ENCODE measurements at regions not wholly inside any gene's neighbourhood (a gene's known extent, or its start where the extent isn't known, plus 50 kb on each side); places are given as distances from the start of the nearest gene placed in this dataset.

DNA sequence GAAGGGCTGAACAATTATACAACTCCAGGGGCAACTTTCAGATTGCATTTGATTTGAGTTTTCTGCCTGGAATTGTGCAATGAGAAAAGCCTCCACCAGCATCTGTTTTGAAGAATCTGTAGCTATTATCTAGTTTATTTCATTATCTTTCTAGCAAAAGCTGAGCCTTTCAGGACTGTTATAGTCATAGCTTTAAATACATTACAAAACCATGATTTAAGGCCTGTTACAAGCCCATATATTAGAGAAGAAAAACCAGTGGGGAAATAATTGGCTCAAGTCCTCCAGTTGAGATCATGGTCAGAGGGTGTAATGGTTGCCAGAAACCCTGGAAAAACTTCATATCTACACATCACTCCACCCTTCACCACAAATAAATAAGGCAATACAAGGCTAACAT is 676.2 kb downstream of the HDGFL1 start:
- Histone ChIP-seq H2AFZ (no peak overlapping the region), H3K9me3 (ENCODE audit: insufficient read depth, low read depth) (peaks cover 8% of the 10 kb centered on the region; the same call in 1 of the 2 replicates), H3K4me2 (no peak overlapping the region), H3K36me3 (ENCODE audit: low read depth) (no peaks in the 10 kb centered on the region), H3K27me3 (ENCODE audit: insufficient read depth, low read depth) (no peaks in the 10 kb centered on the region), H4K20me1 (ENCODE audit: insufficient read depth) (no peaks in the 10 kb centered on the region), H3K4me3 (no peak overlapping the region), H3F3A (ENCODE audit: insufficient read depth, low read depth) (no peaks in the 10 kb centered on the region), H3K4me1 (replicated peaks; ENCODE audit: insufficient read depth) (no peaks in the 10 kb centered on the region), H3K27ac (no peak overlapping the region), H3K79me2 (ENCODE audit: low read depth) (no peaks in the 10 kb centered on the region), H3K9me2 (ENCODE audit: insufficient read depth) (no peaks in the 10 kb centered on the region)
- intact Hi-C loops (cut with micrococcal nuclease; ENCODE audit: unreplicated experiment): no loop called here
- ChIA-PET POLR2A (ENCODE audit: unreplicated experiment) (no interaction called here), CTCF (no interaction called here)
- no peak for TF ChIP-seq EZH2 (IDR thresholded peaks at IDR 0.05; ENCODE audit: low read depth)
- TF ChIP-seq, protein P1, sequence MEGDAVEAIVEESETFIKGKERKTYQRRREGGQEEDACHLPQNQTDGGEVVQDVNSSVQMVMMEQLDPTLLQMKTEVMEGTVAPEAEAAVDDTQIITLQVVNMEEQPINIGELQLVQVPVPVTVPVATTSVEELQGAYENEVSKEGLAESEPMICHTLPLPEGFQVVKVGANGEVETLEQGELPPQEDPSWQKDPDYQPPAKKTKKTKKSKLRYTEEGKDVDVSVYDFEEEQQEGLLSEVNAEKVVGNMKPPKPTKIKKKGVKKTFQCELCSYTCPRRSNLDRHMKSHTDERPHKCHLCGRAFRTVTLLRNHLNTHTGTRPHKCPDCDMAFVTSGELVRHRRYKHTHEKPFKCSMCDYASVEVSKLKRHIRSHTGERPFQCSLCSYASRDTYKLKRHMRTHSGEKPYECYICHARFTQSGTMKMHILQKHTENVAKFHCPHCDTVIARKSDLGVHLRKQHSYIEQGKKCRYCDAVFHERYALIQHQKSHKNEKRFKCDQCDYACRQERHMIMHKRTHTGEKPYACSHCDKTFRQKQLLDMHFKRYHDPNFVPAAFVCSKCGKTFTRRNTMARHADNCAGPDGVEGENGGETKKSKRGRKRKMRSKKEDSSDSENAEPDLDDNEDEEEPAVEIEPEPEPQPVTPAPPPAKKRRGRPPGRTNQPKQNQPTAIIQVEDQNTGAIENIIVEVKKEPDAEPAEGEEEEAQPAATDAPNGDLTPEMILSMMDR (conservative IDR thresholded peaks at IDR 0.05): no peak
- DNase-seq: no peak
- BruUV-seq (replicated peaks): no TSS peak

DNA sequence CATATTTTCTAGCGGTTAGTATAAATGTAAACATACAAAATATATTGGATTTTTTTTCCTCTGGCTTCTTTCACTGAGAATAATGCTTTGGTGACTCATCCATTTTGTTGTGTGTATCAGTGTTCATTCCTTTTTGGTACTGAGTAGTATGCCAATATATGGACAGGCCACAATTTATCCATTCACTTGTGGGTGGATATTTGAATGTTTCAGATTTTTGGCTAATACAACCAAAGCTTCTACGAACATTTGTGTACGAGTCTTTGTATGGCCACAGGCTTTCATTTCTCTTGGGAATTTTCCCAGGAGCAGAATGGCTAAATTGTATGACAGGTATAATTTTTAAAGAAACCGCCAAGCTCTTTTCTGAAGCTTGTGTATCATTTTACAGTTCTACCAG is 677.5 kb downstream of the HDGFL1 start:
- no peak for DNase-seq
- Histone ChIP-seq H3K4me1 (replicated peaks; ENCODE audit: insufficient read depth) (no peaks in the 10 kb centered on the region), H3K4me3 (no peak overlapping the region), H3K9me3 (ENCODE audit: insufficient read depth, low read depth) (peaks cover 8% of the 10 kb centered on the region; the same call in 1 of the 2 replicates), H3K27me3 (ENCODE audit: insufficient read depth, low read depth) (no peaks in the 10 kb centered on the region), H3K36me3 (ENCODE audit: low read depth) (no peaks in the 10 kb centered on the region), H3F3A (ENCODE audit: insufficient read depth, low read depth) (no peaks in the 10 kb centered on the region), H3K79me2 (ENCODE audit: low read depth) (no peaks in the 10 kb centered on the region), H4K20me1 (ENCODE audit: insufficient read depth) (no peaks in the 10 kb centered on the region), H3K4me2 (no peak overlapping the region), H3K9me2 (ENCODE audit: insufficient read depth) (no peaks in the 10 kb centered on the region), H3K27ac (no peak overlapping the region), H2AFZ (no peak overlapping the region)
- TF ChIP-seq EZH2 (IDR thresholded peaks at IDR 0.05; ENCODE audit: low read depth): no peak
- TF ChIP-seq, protein P1 (conservative IDR thresholded peaks at IDR 0.05): no peak
- intact Hi-C loops (cut with micrococcal nuclease; ENCODE audit: unreplicated experiment): no loop called here
- CTCF ChIA-PET: no interaction called here
- POLR2A ChIA-PET (ENCODE audit: unreplicated experiment): interaction anchor here (0.6 to 0.7 kb wide), 2 partner anchors 16 to 1092 kb away, joined by 3 to 11 read pairs; no protein-coding TSS in a partner anchor
- BruUV-seq (replicated peaks): no TSS peak

- ChIA-PET POLR2A (ENCODE audit: unreplicated experiment) (no interaction called here), CTCF (no interaction called here)
- H2AFZ ChIP-seq: no peak overlapping the region
- H3F3A ChIP-seq (ENCODE audit: insufficient read depth, low read depth): no peaks in the 10 kb centered on the region
- H3K79me2 ChIP-seq (ENCODE audit: low read depth): no peaks in the 10 kb centered on the region
- intact Hi-C loops (cut with micrococcal nuclease; ENCODE audit: unreplicated experiment): no loop called here
- no peak overlapping the region for H3K4me2 ChIP-seq
- no peaks in the 10 kb centered on the region for H3K9me3 ChIP-seq (ENCODE audit: insufficient read depth, low read depth)
- TF ChIP-seq, protein P1 (conservative IDR thresholded peaks at IDR 0.05): no peak
- TF ChIP-seq EZH2 (IDR thresholded peaks at IDR 0.05; ENCODE audit: low read depth): no peak
- no peak overlapping the region for H3K4me3 ChIP-seq
- H3K36me3 ChIP-seq (ENCODE audit: low read depth): no peaks in the 10 kb centered on the region
- no peaks in the 10 kb centered on the region for H3K27me3 ChIP-seq (ENCODE audit: insufficient read depth, low read depth)
- no peaks in the 10 kb centered on the region for H4K20me1 ChIP-seq (ENCODE audit: insufficient read depth)
- H3K27ac ChIP-seq: no peak overlapping the region
- BruUV-seq (replicated peaks): no TSS peak
- H3K9me2 ChIP-seq (ENCODE audit: insufficient read depth): no peaks in the 10 kb centered on the region
- DNase-seq: no peak
- H3K4me1 ChIP-seq (replicated peaks; ENCODE audit: insufficient read depth): no peaks in the 10 kb centered on the region
These were observed 681.2 kb downstream of the HDGFL1 start for GRCh38 chr6:23250556-23250955.
